Kidney (tissue), 13 donors: ENCODE measurements at regions not wholly inside any gene's neighbourhood (a gene's known extent, or its start where the extent isn't known, plus 50 kb on each side); places are given as distances from the start of the nearest gene placed in this dataset.

Experiments
- DNase-seq, 5 donors: peaks; one replicate each; pipeline ENCODE4 v3.0.0-alpha.2; 2013 to 2020
- FAIRE-seq: peaks from 2 replicates; lab custom pipeline; 2012; peaks lifted over from hg19 to GRCh38; lab: Jason Lieb, UNC
- H3K27ac ChIP-seq, 2 donors: one replicate each; pipeline ENCODE4 v1.7.0; 2013; ENCODE audit warnings: low read depth in 2 of 2, low read length in 2 of 2, inconsistent platforms in 1 of 2
- H3K27me3 ChIP-seq: one replicate; pipeline ENCODE4 v1.7.1; 2013; ENCODE audit warnings: low read length, inconsistent platforms; ENCODE audit not compliant: control insufficient read depth, insufficient read depth
- H3K36me3 ChIP-seq, 3 donors: one replicate each; pipeline versions ENCODE4 v1.7.0 to v1.7.1; 2013; ENCODE audit warnings: low read length in 3 of 3, control low read depth in 1 of 3, inconsistent platforms in 1 of 3; ENCODE audit not compliant: insufficient read depth in 3 of 3, control insufficient read depth in 2 of 3
- H3K4me1 ChIP-seq, 3 donors: one replicate each; pipeline versions ENCODE4 v1.7.0 to v1.7.1; 2013; ENCODE audit warnings: low read length in 3 of 3, inconsistent platforms in 1 of 3, low read depth in 1 of 3; ENCODE audit not compliant: control insufficient read depth in 2 of 3, insufficient read depth in 2 of 3
- H3K4me3 ChIP-seq, 3 donors: one replicate each; pipeline versions ENCODE4 v1.7.0 to v1.8.1; 2013; ENCODE audit warnings: low read length in 3 of 3, control low read depth in 1 of 3, inconsistent platforms in 1 of 3
- H3K9ac ChIP-seq, 3 donors: one replicate each; pipeline versions ENCODE4 v1.7.0 to v1.7.1; 2013; ENCODE audit warnings: low read length in 3 of 3, control low read depth in 1 of 3, inconsistent platforms in 1 of 3
- H3K9me3 ChIP-seq, 3 donors: one replicate each; pipeline versions ENCODE4 v1.7.0 to v1.7.1; 2013; ENCODE audit warnings: low read length in 3 of 3, control low read depth in 1 of 3, inconsistent platforms in 1 of 3; ENCODE audit not compliant: control insufficient read depth in 2 of 3, insufficient read depth in 1 of 3
- intact Hi-C: fragments of 100-400 bp; cut with DNase I; formaldehyde crosslinking; loops from one replicate; pipeline ENCODE4 v1.11.1; 2022
- TF ChIP-seq, protein P1 (sequence below): IDR thresholded peaks from 3 replicates; pipeline ENCODE4 v1.5.1; 2012; ENCODE audit warnings: mild to moderate bottlenecking, moderate library complexity, borderline replicate concordance; ENCODE audit not compliant: insufficient read depth; ENCODE audit errors: extremely low read depth
- donor health status: control.
- donor health status: control.
- donor health status: control.
- donor health status: control.
- donor health status: control.
- donor health status: DM: yes; HTN: yes; CAD: no.
- donor health status: Normal renal cell carcinoma (clear cell type).

DNA sequence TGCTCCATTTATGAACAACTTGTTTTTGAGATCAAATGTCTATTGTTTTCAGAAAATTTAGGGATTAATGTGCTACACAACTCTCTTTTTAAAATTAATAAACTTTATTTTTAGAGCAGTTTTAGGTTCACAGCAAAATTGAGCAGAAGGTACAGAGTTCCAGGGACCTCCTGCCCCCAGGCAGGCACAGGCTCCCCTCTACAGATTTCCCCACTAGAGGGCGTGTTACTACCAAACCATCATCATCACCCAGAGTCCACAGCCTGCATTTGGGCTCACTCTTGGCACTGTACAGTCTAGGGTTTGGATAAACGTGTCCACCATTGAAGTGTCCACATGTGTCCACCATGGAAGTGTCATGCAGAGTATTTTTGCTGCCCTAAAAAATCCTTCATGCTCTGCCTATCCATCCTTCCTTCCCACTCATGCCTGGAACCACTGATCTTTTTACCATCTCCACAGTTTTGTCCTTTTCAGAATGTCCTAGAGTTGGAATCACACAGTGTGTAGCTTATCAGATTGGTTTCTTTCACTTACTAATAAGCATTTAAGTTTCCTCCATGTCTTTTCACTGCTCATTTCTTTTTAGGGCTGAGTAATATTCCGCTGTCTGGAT lies 61.7 kb downstream of the MRPL36 start:
- no peak overlapping the region for H3K9ac ChIP-seq
- no peak overlapping the region for H3K4me3 ChIP-seq
- DNase-seq, result peak in 1 of 5 donors; percentile 9
- TF ChIP-seq, protein P1, sequence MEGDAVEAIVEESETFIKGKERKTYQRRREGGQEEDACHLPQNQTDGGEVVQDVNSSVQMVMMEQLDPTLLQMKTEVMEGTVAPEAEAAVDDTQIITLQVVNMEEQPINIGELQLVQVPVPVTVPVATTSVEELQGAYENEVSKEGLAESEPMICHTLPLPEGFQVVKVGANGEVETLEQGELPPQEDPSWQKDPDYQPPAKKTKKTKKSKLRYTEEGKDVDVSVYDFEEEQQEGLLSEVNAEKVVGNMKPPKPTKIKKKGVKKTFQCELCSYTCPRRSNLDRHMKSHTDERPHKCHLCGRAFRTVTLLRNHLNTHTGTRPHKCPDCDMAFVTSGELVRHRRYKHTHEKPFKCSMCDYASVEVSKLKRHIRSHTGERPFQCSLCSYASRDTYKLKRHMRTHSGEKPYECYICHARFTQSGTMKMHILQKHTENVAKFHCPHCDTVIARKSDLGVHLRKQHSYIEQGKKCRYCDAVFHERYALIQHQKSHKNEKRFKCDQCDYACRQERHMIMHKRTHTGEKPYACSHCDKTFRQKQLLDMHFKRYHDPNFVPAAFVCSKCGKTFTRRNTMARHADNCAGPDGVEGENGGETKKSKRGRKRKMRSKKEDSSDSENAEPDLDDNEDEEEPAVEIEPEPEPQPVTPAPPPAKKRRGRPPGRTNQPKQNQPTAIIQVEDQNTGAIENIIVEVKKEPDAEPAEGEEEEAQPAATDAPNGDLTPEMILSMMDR, result peak; percentile 33
- no peak for FAIRE-seq
- H3K27ac ChIP-seq, result no peak overlapping the region
- intact Hi-C loops, result no loop called here
- no peaks in the 10 kb centered on the region for H3K36me3 ChIP-seq
- H3K27me3 ChIP-seq, result no peaks in the 10 kb centered on the region
- no peaks in the 10 kb centered on the region for H3K4me1 ChIP-seq
- H3K9me3 ChIP-seq, result peaks cover 0 to 5% (median 0%) of the 10 kb centered on the region in 3 donors

DNA sequence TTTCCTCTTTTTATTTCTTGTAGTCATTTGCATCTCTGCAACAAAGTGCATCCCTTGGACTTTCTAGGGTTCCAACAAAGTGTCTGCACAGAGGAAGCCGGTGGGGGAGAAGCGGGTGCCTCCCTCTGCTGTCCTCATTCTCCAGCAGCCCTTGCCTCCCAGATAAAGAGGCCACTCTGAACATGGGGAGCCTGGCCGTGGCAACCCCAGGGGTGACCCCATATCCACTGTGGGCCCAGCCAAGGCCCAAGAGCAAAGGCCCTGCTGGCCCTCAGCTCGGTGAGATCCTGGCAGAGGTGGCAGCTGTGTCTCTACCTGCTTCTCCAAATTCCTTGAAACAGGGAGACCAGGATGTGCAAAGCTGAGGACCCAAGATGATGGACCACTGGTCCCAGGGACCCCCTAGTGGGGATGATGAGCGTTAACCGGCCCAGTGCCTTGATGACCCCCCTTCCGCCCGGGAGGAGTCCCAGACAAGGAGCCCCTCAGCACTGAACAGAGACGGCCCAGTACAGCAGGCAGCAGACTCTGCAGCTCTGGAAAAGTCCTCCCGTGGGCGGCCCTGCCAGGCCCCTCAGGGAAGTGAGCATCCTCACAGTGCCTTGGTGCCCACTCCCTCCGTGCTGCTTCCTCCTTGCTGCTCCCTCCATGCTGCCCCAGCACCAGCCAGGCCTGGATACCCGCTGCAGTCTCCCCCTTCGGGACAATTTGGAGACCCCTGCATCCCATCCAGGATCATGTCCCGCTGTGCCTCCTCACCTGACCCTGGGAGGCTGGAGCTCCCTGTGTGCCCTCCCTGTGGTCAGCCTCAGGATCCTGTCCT lies 62.5 kb downstream of the MRPL36 start:
- intact Hi-C loops, result no loop called here

DNA sequence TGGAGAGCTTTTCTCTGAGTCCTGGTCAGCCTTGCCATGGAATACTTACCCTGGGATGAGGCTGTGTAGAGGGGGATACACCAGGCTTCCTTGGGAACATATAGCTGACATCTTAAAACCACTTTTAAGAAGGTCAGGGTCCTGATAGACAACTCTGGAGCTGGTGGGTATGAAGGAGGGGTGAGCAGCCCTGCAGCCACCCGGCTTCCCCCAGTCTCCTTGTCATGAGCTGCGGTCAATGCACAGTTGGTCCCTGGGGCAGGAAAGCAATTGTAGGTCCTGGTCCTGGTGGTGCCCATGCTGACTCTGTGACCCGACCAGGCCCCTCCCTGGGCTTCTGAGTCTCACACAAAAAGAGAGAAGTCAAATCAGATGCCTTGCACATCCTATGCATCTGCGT lies 63.6 kb downstream of the MRPL36 start:
- Histone ChIP-seq H3K9ac (no peak overlapping the region), H3K27me3 (no peaks in the 10 kb centered on the region), H3K4me3 (no peak overlapping the region), H3K4me1 (no peaks in the 10 kb centered on the region), H3K27ac (no peak overlapping the region), H3K36me3 (no peaks in the 10 kb centered on the region), H3K9me3 (peaks cover 0 to 5% (median 0%) of the 10 kb centered on the region in 3 donors)
- FAIRE-seq (no peak), DNase-seq (peak in 2 of 5 donors; percentile 6 to 21)
- intact Hi-C loops, result no loop called here
- TF ChIP-seq, protein P1, result no peak

More for the DNA sequence above, 62.5 kb downstream of the MRPL36 start:
- peak in 2 of 5 donors; percentile 8 to 68 for DNase-seq
- TF ChIP-seq, protein P1, result no peak
- Histone ChIP-seq H3K4me3 (no peak overlapping the region), H3K4me1 (no peaks in the 10 kb centered on the region), H3K9ac (no peak overlapping the region), H3K27ac (no peak overlapping the region), H3K36me3 (no peaks in the 10 kb centered on the region), H3K27me3 (no peaks in the 10 kb centered on the region), H3K9me3 (peaks cover 0 to 5% (median 0%) of the 10 kb centered on the region in 3 donors)
- no peak for FAIRE-seq
